ENCODE measurements at regions not wholly inside any gene's neighbourhood (a gene's known extent, or its start where the extent isn't known, plus 50 kb on each side); places are given as distances from the start of the nearest gene placed in this dataset.
"Not testable (repeated sequence)": the region's sequence is repeated elsewhere in the genome, so short reads cannot be mapped to it uniquely, and the experiment has no call there.

DNA sequence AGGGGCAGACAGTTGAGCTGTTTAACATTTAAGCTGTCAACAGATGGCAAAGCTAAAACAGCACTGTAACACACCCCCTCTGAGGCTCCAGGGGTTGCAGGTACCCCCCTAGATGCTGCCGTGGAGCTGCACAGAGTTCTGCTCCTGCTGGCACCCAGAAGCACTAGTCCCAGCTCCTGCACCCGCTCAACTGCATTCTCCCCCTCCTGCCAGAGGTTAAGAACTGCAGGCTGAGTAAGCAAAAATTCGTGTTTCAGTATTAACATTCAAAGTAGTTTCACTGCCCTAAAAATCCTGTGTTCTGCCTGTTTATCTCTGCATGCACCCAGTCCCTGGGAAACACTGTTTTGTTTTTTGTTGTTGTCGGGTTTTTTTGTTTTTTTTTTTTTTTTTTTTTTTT lies 790.8 kb upstream of the KCND2 start:
- DNase-seq, result peak; percentile 75

DNA sequence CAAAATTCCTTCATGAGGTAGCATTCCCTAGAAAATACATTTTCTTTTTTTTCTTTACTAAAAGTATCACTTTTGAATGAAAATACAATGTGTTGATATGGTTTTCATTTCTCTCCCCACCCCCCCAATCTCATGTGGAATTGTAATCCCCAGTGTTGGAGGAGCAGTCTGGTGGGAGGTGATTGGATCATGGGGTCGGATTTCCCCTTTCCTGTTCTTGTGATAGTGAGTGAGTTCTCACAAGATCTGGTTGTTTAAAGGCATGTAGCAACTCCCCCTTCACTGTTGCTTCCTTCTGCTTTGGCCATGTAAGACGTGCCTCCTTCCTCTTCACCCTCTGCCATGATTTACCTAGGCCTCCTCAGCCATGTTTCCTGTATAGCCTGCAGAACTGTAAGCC lies 790.3 kb upstream of the KCND2 start:
- DNase-seq, result no peak

- no peak for DNase-seq
Observed at GRCh38 chr7:119483364-119483763, 789.6 kb upstream of the KCND2 start.

- DNase-seq, result no peak
Observed at GRCh38 chr7:119514326-119514725, 758.6 kb upstream of the KCND2 start.

DNA sequence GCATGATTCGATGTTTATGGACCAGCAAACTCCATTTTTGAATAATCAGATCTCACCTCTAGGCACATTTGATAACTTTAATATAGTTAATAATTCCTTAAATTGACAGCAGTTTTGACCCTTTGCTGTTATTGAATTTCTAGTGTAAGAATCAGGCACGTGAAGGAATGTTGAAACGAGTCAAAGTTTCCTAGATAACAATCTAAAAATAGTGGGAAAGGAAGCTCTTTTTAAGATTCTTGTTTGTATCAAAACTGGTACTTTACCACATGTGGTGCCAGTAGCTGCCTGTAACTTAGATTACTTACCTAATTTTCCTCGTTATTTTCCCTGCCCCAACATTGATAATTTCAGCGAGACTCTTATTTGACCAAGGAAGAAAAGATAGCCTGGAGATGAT lies 757.8 kb upstream of the KCND2 start:
- DNase-seq, result no peak

DNA sequence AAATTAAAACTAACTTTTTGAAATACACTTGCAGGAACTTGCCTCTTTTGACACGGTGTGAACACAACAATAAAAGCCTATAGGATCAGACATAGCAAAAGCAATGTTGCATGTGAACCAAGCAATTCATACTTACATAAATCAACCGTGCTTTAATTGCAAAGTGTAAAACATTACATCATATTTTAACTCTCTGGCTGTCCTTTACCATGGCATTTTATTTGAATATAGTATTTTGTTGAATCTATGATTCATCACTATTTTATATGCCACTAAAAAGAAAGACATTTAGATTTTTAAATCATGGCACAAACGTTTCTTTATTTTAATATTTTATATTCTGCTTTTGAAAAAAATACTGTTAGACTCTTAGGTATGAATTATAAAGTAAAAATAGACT lies 757.0 kb upstream of the KCND2 start:
- DNase-seq, result no peak

- no peak for DNase-seq
Observed at GRCh38 chr7:119522263-119522662, 750.7 kb upstream of the KCND2 start.

DNA sequence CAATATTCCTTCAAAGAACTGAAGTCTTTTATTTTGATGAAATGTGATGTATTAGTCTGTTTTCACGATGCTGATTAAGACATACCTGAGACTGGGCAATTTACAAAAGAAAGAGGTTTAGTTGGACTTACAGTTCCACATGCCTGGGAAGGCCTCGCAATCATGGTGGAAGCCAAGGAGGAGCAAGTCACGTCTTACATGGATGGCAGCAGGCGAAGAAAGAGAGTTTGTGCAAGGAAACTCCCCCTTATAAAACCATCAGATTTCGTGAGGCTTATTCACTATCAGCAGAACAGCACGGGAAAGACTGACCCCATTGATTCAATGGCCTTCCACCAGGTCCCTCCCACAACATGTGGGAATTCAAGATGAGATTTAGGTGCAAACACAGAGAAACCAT lies 750.3 kb upstream of the KCND2 start:
- no peak for DNase-seq

DNA sequence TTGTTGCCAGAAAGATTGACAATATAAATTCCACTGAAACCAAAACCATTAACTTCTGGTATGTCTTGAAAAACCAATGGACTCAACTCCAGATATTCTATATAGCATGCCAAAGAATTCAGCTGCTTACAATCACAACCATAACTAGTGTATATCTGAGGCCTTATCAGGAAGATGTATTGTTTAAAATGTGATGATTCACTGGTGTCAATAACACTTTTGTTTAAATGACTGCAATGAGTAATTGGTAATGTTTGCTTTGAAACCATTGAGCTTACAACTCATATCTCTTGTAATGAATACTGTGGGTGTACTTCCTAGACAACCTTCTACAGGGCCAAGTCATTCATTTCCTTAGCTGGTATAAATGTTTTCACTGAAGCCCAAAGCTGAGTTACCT lies 727.9 kb upstream of the KCND2 start:
- no peak for DNase-seq

- DNase-seq, result no peak
Observed at GRCh38 chr7:119555788-119556187, 717.2 kb upstream of the KCND2 start.

- DNase-seq, result no peak
Observed at GRCh38 chr7:119556436-119556835, 716.5 kb upstream of the KCND2 start.

DNA sequence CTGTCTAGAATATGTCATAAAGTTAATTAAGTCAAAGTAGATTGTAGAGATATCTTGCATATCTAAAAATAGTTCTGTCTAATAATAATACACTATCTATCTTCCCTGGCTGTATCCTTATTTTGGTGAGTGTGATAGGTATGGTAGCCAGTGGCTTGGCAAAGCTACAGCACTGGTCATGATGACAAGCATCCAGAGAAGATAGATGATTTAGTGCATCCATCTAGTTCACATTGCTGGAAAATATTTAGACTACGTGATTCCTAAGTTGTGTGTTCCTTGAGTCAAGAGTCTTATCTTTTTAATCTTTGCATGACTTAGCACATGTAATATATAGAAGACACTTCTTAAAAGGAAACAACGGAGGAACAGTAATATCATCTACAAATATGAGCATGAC lies 711.2 kb upstream of the KCND2 start:
- DNase-seq, result no peak

DNA sequence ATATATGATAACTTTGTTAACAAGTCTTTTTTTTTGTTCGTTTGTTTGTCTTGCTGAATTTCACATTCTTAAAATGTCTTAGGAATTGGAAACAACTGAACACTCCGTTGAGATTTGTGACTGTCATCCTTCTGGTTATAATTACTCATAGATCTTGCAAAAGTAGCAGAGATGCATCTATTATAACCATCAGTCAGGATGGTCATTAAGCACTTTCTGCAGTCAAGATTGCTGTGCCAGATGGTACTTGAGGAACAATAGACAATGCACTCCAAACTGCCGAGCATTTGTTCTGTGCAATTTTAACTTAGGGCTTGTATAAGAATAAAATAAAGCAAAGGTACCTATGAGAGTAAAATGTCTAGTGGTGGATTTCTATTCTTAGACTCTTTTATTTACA lies 710.1 kb upstream of the KCND2 start:
- DNase-seq, result no peak

DNA sequence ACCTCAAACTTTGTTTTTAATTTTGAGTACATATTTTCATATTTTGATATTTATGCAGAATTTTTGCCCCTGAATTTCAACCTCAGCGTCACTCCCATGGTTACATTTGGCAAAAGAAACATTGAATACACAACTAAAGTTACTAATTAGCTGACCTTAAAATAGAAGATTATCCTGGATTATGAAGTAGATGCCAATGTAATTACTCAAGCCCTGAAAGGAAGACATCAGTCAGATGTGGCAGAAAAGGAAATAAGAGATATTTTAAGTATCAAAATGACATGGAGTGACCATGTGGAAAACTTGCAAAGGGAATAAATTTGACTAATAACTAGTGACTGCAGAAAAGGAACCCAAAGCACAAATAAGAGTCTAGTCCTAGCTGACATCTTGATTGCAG lies 701.3 kb upstream of the KCND2 start:
- no peak for DNase-seq

DNA sequence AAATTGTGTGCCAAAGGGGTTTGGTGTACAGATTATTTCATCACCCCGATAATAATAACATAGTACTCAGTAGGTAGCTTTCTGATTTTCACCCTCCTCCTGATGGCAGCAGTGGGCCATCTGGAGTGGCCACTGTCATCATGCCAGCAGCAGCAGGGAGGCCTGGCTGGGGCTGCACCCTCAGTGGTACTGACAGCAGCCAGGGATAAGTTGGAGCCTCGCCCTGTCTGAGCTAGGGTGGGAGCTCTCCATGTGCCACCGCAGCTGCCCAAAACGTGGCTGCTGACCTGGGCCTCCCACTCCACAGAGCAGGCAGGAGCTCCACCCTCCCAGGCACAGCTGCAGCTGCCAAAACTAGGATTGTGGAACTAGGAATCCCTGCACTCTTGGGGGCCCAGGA lies 700.8 kb upstream of the KCND2 start:
- no peak for DNase-seq

DNA sequence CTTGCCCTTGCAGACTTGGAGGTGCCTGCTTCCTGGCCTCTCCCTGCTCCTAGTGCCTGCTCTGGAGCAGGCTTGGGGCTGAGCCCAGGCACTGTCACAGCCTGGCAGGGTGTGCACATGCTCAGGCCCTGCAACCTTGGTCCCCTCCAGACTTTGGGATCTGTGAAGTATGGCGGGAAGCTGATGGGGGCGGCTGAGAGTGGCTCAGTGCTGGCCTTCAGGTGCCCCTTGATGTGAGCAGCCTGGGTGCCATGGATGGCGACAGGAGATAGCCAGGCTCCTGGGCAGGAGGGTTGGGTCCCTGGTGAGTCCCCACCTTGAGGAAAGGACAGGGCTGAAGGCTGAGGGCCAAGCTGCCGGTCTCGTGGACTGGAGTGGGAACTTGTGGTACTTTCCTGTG lies 700.4 kb upstream of the KCND2 start:
- no peak for DNase-seq

GRCh38 chr7:119578116-119578515 lies 694.9 kb upstream of the KCND2 start:
- no peak for DNase-seq

- no peak for DNase-seq
Observed at GRCh38 chr7:119594956-119595355, 678.0 kb upstream of the KCND2 start.

DNA sequence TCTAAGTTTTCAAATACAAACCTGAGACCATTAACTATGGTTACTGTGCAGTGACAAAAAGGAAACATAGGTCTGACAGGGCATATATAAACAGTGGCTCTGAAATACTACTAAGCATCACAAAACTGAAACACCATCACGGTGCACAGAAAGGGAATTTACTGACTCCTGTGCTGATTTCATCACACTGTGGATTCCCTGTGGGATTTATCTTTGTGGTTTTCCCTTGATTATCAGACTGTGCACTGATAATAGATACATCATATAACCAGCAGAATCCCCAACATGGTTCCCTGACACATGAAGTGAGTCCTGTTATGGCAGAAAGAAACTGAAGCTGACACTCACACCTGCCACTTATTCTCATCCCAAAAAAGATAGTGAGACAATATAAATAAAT lies 676.3 kb upstream of the KCND2 start:
- DNase-seq, result no peak

DNA sequence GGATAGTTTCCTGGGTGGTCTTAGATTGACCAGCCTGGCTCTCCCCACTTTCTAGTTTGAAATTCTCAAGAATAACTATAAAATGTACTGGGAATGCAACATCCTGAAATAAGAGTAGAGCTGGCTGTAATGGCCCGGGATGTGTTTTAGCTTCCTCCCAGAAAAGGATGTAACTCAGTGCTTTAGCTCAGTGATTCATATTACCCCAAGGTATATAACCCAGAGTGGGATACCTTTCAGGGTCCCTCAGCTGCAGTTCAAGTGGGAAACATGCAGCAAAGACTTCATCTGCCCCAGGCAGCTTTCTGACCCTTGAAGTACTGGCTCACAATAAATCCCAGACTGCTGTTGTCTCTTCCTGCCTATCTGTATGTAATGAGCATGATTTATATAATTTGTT lies 666.7 kb upstream of the KCND2 start:
- no peak for DNase-seq

GRCh38 chr7:119620769-119621168 lies 652.2 kb upstream of the KCND2 start:
- no peak for DNase-seq

DNA sequence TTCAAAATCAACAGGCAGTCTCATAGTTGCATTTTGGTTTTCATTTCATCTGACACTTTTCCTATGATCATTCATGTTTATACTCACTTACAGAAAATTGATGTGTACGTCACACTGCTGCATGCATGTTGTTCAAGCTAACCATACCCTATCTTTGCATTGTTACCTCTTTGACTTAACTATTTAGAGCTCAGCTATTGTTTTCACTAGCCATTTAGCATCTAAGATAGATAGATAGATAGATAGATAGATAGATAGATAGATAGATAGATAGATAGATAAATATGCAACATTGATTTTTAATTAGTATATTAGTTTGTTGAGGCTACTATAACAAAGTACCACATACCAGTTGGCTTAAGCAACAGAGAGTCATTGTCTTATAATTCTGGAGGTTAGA lies 649.5 kb upstream of the KCND2 start:
- DNase-seq, result no peak

GRCh38 chr7:119630406-119630969 lies 642.5 kb upstream of the KCND2 start:
- no peak for DNase-seq

DNA sequence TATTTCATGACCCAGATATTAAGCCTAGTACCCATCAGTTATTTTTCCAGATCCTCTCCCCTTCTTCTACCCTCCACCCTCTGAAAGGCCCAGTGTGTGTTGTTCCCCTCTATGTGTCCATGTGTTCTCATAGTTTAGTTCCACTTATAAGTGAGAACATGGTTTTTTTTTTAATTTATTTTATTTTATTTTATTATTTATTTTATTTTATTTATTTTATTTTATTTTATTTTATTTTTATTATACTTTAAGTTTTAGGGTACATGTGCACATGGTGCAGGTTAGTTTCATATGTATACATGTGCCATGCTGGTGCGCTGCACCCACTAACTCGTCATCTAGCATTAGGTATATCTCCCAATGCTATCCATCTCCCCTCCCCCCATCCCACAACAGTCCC lies 639.2 kb upstream of the KCND2 start:
- DNase-seq, result not testable (repeated sequence)

DNA sequence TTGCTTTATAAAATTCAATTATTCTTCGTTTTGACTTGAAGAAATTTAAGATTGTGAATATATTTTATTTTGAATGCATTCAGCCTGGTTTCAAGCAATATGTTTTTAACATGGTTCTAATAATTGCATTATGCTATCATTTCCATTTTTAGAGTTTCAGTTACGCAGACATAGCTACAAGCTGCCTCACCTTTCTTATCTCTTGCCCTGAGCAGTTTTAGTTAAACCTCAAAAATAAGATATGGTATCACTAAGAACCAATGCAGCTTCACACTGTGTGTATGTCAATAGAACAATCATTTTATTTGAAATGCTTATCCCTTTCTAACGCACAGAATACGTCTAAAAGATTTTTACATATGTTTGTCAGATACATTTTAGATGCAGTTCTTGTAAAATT lies 632.6 kb upstream of the KCND2 start:
- no peak for DNase-seq

GRCh38 chr7:119640861-119641260 lies 632.1 kb upstream of the KCND2 start:
- no peak for DNase-seq
